Ishikawa (cell line): ENCODE measurements at regions not wholly inside any gene's neighbourhood (a gene's known extent, or its start where the extent isn't known, plus 50 kb on each side); places are given as distances from the start of the nearest gene placed in this dataset.
A peak's percentile ranks its signal among the peaks of the same experiment; 100 is the strongest.

Experiments used
- CEBPB ChIP-seq: IDR thresholded peaks from 2 replicates; pipeline ENCODE4 v1.6.1; 2012
- CREB1 ChIP-seq: IDR thresholded peaks from 2 replicates; pipeline ENCODE4 v1.6.1; 2012; ENCODE audit warnings: low read depth
- EGR1 ChIP-seq: IDR thresholded peaks from 2 replicates; pipeline ENCODE4 v1.6.1; 2012
- EP300 ChIP-seq: IDR thresholded peaks from 2 replicates; pipeline ENCODE4 v1.6.1; 2012; ENCODE audit warnings: borderline replicate concordance
- FOXM1 ChIP-seq: IDR thresholded peaks from 2 replicates; pipeline ENCODE4 v1.6.1; 2012; ENCODE audit warnings: low read depth, borderline replicate concordance
- MAX ChIP-seq: IDR thresholded peaks from 2 replicates; pipeline ENCODE4 v1.6.1; 2012
- NFIC ChIP-seq: IDR thresholded peaks from 2 replicates; pipeline ENCODE4 v1.6.1; 2012
- RAD21 ChIP-seq: IDR thresholded peaks from 2 replicates; pipeline ENCODE4 v1.6.1; 2012; ENCODE audit warnings: low read depth
- REST ChIP-seq: IDR thresholded peaks from 2 replicates; pipeline ENCODE4 v1.6.1; 2012; ENCODE audit warnings: low read depth, mild to moderate bottlenecking
- TAF1 ChIP-seq: IDR thresholded peaks from 2 replicates; pipeline ENCODE4 v1.6.1; 2012; ENCODE audit warnings: low read depth, mild to moderate bottlenecking
- TCF12 ChIP-seq: IDR thresholded peaks from 2 replicates; pipeline ENCODE4 v1.6.1; 2012; ENCODE audit warnings: low read depth
- TEAD4 ChIP-seq: IDR thresholded peaks from 2 replicates; pipeline ENCODE4 v1.6.1; 2012
- USF1 ChIP-seq: IDR thresholded peaks from 2 replicates; pipeline ENCODE4 v1.6.1; 2012
- YY1 ChIP-seq: IDR thresholded peaks from 2 replicates; pipeline ENCODE4 v1.6.1; 2012; ENCODE audit warnings: low read depth
- ZBTB7A ChIP-seq: IDR thresholded peaks from 2 replicates; pipeline ENCODE4 v1.6.1; 2012; ENCODE audit warnings: low read depth

GRCh38 chr6:115675443-115675842, 385.2 kb downstream of the FRK start:
- no peak for TF ChIP-seq TCF12
- no peak for TF ChIP-seq CREB1
- TF ChIP-seq TEAD4, result no peak
- TF ChIP-seq YY1, result no peak
- no peak for TF ChIP-seq TAF1
- no peak for TF ChIP-seq FOXM1
- no peak for TF ChIP-seq ZBTB7A
- no peak for TF ChIP-seq EGR1
- no peak for TF ChIP-seq MAX
- TF ChIP-seq EP300, result no peak
- no peak for TF ChIP-seq CEBPB
- no peak for TF ChIP-seq NFIC
- TF ChIP-seq USF1, result no peak
- TF ChIP-seq REST, result no peak
- no peak for TF ChIP-seq RAD21

GRCh38 chr6:115668781-115669180, 391.9 kb downstream of the FRK start:
- TF ChIP-seq MAX (no peak), YY1 (no peak), CREB1 (no peak), TEAD4 (no peak), FOXM1 (no peak), EP300 (no peak), TAF1 (no peak)

GRCh38 chr6:115668211-115668610, 392.5 kb downstream of the FRK start:
- TF ChIP-seq ZBTB7A (no peak), EGR1 (no peak), FOXM1 (no peak), TCF12 (no peak), RAD21 (no peak), YY1 (no peak), CREB1 (no peak), MAX (no peak)

GRCh38 chr6:115667478-115668026, 393.1 kb downstream of the FRK start:
- TF ChIP-seq NFIC, result no peak
- no peak for TF ChIP-seq CEBPB
- no peak for TF ChIP-seq FOXM1
- no peak for TF ChIP-seq MAX
- no peak for TF ChIP-seq EGR1
- no peak for TF ChIP-seq EP300
- no peak for TF ChIP-seq RAD21

GRCh38 chr6:115666997-115667396, 393.7 kb downstream of the FRK start:
- no peak for TF ChIP-seq RAD21
- no peak for TF ChIP-seq NFIC
- no peak for TF ChIP-seq EGR1
- TF ChIP-seq ZBTB7A, result no peak
- no peak for TF ChIP-seq TEAD4
- peak; percentile 38; the same call in 1 of the 2 replicates for TF ChIP-seq REST
- TF ChIP-seq FOXM1, result no peak

- TF ChIP-seq RAD21, result no peak
- no peak for TF ChIP-seq TCF12
- TF ChIP-seq NFIC, result no peak
- TF ChIP-seq REST, result no peak
- TF ChIP-seq FOXM1, result no peak
- no peak for TF ChIP-seq USF1
- TF ChIP-seq EGR1, result no peak
- no peak for TF ChIP-seq EP300
- no peak for TF ChIP-seq MAX
- TF ChIP-seq TEAD4, result no peak
- TF ChIP-seq CEBPB, result no peak
- TF ChIP-seq ZBTB7A, result no peak
- TF ChIP-seq CREB1, result no peak
- TF ChIP-seq TAF1, result no peak
These were observed 395.4 kb downstream of the FRK start for GRCh38 chr6:115665310-115665709.
